IMR-90 (cell line): ENCODE measurements at regions not wholly inside any gene's neighbourhood (a gene's known extent, or its start where the extent isn't known, plus 50 kb on each side); places are given as distances from the start of the nearest gene placed in this dataset.

ENCODE experiments used
- ATAC-seq: fragments of 200-7000 bp; cut with Tn5 transposase; 2 replicates; pipeline ENCODE4 v1.9.1; 2020; ENCODE audit warnings: low read depth, mild to moderate bottlenecking, moderate library complexity
- BruUV-seq: library from RNA; stranded (reverse); fragments of 400-500 nt; replicated peaks from 2 replicates; lab custom pipeline; 2021; lab: Mats Ljungman, UMichigan
- CTCF ChIA-PET: fragments of 300-600 bp; formaldehyde crosslinking; extraction: SDS; loops from one replicate; lab custom pipeline; 2021; ENCODE audit warnings: antibody characterized with exemption; lab: Yijun Ruan, JAX
- POLR2A ChIA-PET: fragments of 300-600 bp; sonication (Branson Sonifier 250); formaldehyde crosslinking; loops from one replicate; lab custom pipeline; 2022; ENCODE audit warnings: antibody characterized with exemption; ENCODE audit not compliant: unreplicated experiment; lab: Charles Lee
- DNase-seq: peaks from one replicate; pipeline ENCODE4 v3.0.0; 2013
- H2AFZ ChIP-seq: replicated peaks from 2 replicates; pipeline ENCODE3; 2013; ENCODE audit warnings: low read length, mild to moderate bottlenecking; ENCODE audit not compliant: poor library complexity
- H2AK5ac ChIP-seq: 2 replicates; pipeline ENCODE4 v1.6.1; 2013; ENCODE audit warnings: low read depth, low read length, inconsistent platforms
- H2AK9ac ChIP-seq: replicated peaks from 2 replicates; pipeline ENCODE3; 2013; ENCODE audit warnings: mild to moderate bottlenecking, low read depth, low read length, moderate library complexity; ENCODE audit not compliant: poor library complexity
- H2BK120ac ChIP-seq: 2 replicates; pipeline ENCODE4 v1.6.1; 2013; ENCODE audit warnings: low read depth, low read length, inconsistent platforms
- H2BK15ac ChIP-seq: 3 replicates; pipeline ENCODE4 v1.6.1; 2013; ENCODE audit warnings: low read depth, low read length, inconsistent platforms
- H2BK20ac ChIP-seq: 2 replicates; pipeline ENCODE4 v1.6.1; 2013; ENCODE audit warnings: low read depth, mild to moderate bottlenecking, inconsistent platforms, low read length, moderate library complexity
- H2BK5ac ChIP-seq: 2 replicates; pipeline ENCODE4 v1.6.1; 2013; ENCODE audit warnings: mild to moderate bottlenecking, low read depth, low read length, inconsistent platforms; ENCODE audit not compliant: poor library complexity, severe bottlenecking
- H3K14ac ChIP-seq: replicated peaks from 2 replicates; pipeline ENCODE4 v1.6.1; 2013; ENCODE audit warnings: low read depth, low read length, inconsistent platforms
- H3K18ac ChIP-seq: 2 replicates; pipeline ENCODE4 v1.6.1; 2013; ENCODE audit warnings: low read depth, low read length, control low read depth
- H3K23ac ChIP-seq: 2 replicates; pipeline ENCODE4 v1.6.1; 2013; ENCODE audit warnings: low read depth, low read length, inconsistent platforms
- H3K27ac ChIP-seq: 2 replicates; pipeline ENCODE4 v1.5.1; 2013; ENCODE audit warnings: mild to moderate bottlenecking, control low read depth, low read length; ENCODE audit not compliant: insufficient read depth
- H3K27me3 ChIP-seq: 2 replicates; pipeline ENCODE4 v1.6.1; 2013; ENCODE audit warnings: low read length; ENCODE audit not compliant: control insufficient read depth, insufficient read depth
- H3K36me3 ChIP-seq: 2 replicates; pipeline ENCODE4 v1.6.1; 2013; ENCODE audit warnings: low read length, mixed read lengths; ENCODE audit not compliant: control insufficient read depth, insufficient read depth
- H3K4ac ChIP-seq: 2 replicates; pipeline ENCODE4 v1.6.1; 2013; ENCODE audit warnings: low read depth, low read length, inconsistent platforms
- H3K4me1 ChIP-seq: 2 replicates; pipeline ENCODE4 v1.6.1; 2013; ENCODE audit warnings: low read length, mixed read lengths; ENCODE audit not compliant: control insufficient read depth, insufficient read depth
- H3K4me2 ChIP-seq: 2 replicates; pipeline ENCODE4 v1.6.1; 2013; ENCODE audit warnings: low read depth, mild to moderate bottlenecking, control low read depth, low read length, moderate library complexity
- H3K4me3 ChIP-seq: 2 replicates; pipeline ENCODE4 v1.5.1; 2013; ENCODE audit warnings: low read depth, mild to moderate bottlenecking, control low read depth, low read length, moderate library complexity; ENCODE audit not compliant: insufficient read depth
- H3K56ac ChIP-seq: 2 replicates; pipeline ENCODE4 v1.6.1; 2013; ENCODE audit warnings: low read length, inconsistent platforms; ENCODE audit not compliant: insufficient read depth; ENCODE audit errors: extremely low read depth
- H3K79me1 ChIP-seq, 2 experiments: 2 replicates each; pipeline ENCODE4 v1.6.1; 2013; ENCODE audit warnings: low read length in 2 of 2, inconsistent platforms in 1 of 2, low read depth in 1 of 2
- H3K9ac ChIP-seq: 2 replicates; pipeline ENCODE4 v1.6.1; 2013; ENCODE audit warnings: low read depth, low read length, control low read depth
- H3K9me1 ChIP-seq: 2 replicates; pipeline ENCODE4 v1.6.1; 2013; ENCODE audit warnings: low read length, inconsistent platforms; ENCODE audit not compliant: insufficient read depth
- H3K9me3 ChIP-seq: 2 replicates; pipeline ENCODE4 v1.6.1; 2013; ENCODE audit warnings: low read length; ENCODE audit not compliant: control insufficient read depth, insufficient read depth
- H4K20me1 ChIP-seq: 2 replicates; pipeline ENCODE4 v1.6.1; 2013; ENCODE audit warnings: low read length, inconsistent platforms; ENCODE audit not compliant: insufficient read depth
- H4K5ac ChIP-seq: 2 replicates; pipeline ENCODE4 v1.6.1; 2013; ENCODE audit warnings: mild to moderate bottlenecking, low read depth, low read length, control low read depth
- H4K8ac ChIP-seq, 2 experiments: 2 replicates each; pipeline ENCODE4 v1.6.1; 2013; ENCODE audit warnings: low read depth in 2 of 2, low read length in 2 of 2, control low read depth in 1 of 2, inconsistent platforms in 1 of 2
- H4K91ac ChIP-seq: 2 replicates; pipeline ENCODE4 v1.6.1; 2013; ENCODE audit warnings: low read depth, low read length, inconsistent platforms; ENCODE audit not compliant: insufficient read depth
- CHD1 ChIP-seq: IDR thresholded peaks from 2 replicates; pipeline ENCODE4 v1.6.1; 2012; ENCODE audit warnings: low read depth, low read length, improper control_type of control experiment
- FOS ChIP-seq: fragments of 150-350 bp; IDR thresholded peaks from 2 replicates; pipeline ENCODE4 v1.6.1; 2016; ENCODE audit warnings: low read depth, low read length
- RFX5 ChIP-seq: IDR thresholded peaks from 2 replicates; pipeline ENCODE4 v1.8.0; 2012; ENCODE audit warnings: low read depth, mild to moderate bottlenecking, low read length, moderate library complexity
- USF2 ChIP-seq: fragments of 150-350 bp; IDR thresholded peaks from 2 replicates; pipeline ENCODE4 v1.6.1; 2017; ENCODE audit warnings: mild to moderate bottlenecking, antibody characterized with exemption, low read length, low read depth
- WGBS, 2 experiments: methylation state at CpG; one replicate each; pipeline versions ENCODE4 v1.1.5 to v1.1.7; 2013; ENCODE audit warnings: missing lambda C conversion rate in 2 of 2; ENCODE audit not compliant: insufficient read length in 1 of 2; ENCODE audit errors: extremely low coverage in 2 of 2; 5-methylcytosine and 5-hydroxymethylcytosine counted together
- dilution Hi-C: fragments of 300-500 bp; cut with HindIII; formaldehyde crosslinking; loops from one replicate; pipeline ENCODE4 v1.14.3; 2018; ENCODE audit warnings: low sequenced_read_pairs; ENCODE audit not compliant: unreplicated experiment
- in situ Hi-C: fragments of 300-500 bp; cut with MboI; formaldehyde crosslinking; loops from 3 replicates; pipeline ENCODE4 v1.14.3; 2019; ENCODE audit warnings: low sequenced_read_pairs, inconsistent platforms, mixed read lengths
- intact Hi-C: fragments of 100-400 bp; cut with micrococcal nuclease; formaldehyde crosslinking; loops from 2 replicates; pipeline ENCODE4 v1.10.0; 2022

GRCh38 chr3:41000471-41000870 is 198.8 kb upstream of the CTNNB1 start:
- in situ Hi-C loops (no loop called here), dilution Hi-C loops (no loop called here)

More at GRCh38 chr3:41000471-41000870, 198.8 kb upstream of the CTNNB1 start:
- WGBS, 2 experiments = no CpG with 5 or more reads among the region's 6 CpGs
- Histone ChIP-seq H3K9ac (no peak overlapping the region), H4K91ac (no peak overlapping the region), H3K4me3 (no peak overlapping the region), H3K9me3 (no peaks in the 10 kb centered on the region; the same call in 1 of the 2 replicates), H2BK15ac (no peak overlapping the region), H3K27ac (no peak overlapping the region), H2BK120ac (no peak overlapping the region), H3K27me3 (peaks cover 3% of the 10 kb centered on the region; the same call in 1 of the 2 replicates), H3K18ac (no peak overlapping the region), H2AK9ac (no peak overlapping the region), H3K4ac (no peak overlapping the region), H3K79me1 (no peaks in the 10 kb centered on the region), H3K4me1 (no peaks in the 10 kb centered on the region), H3K23ac (no peak overlapping the region), H3K36me3 (no peaks in the 10 kb centered on the region), H2AFZ (no peak overlapping the region), H2BK20ac (no peak overlapping the region), H3K14ac (no peak overlapping the region), H4K5ac (no peak overlapping the region), H3K56ac (no peak overlapping the region), H2BK5ac (no peak overlapping the region), H3K4me2 (no peak overlapping the region), H2AK5ac (no peak overlapping the region), H4K20me1 (no peaks in the 10 kb centered on the region), H3K9me1 (no peaks in the 10 kb centered on the region), H4K8ac (no peak overlapping the region)
- ChIA-PET POLR2A (no interaction called here), CTCF (no interaction called here)
- no peak for ATAC-seq
- intact Hi-C loops = no loop called here
- BruUV-seq = no TSS peak
- DNase-seq = no peak
- TF ChIP-seq RFX5 (no peak), USF2 (no peak), CHD1 (no peak), FOS (no peak)
